K562 (cell line): ENCODE measurements at regions not wholly inside any gene's neighbourhood (a gene's known extent, or its start where the extent isn't known, plus 50 kb on each side); places are given as distances from the start of the nearest gene placed in this dataset.

ENCODE experiments used
- ATAC-seq: fragments of 200-7000 bp; cut with Tn5 transposase; 3 replicates; pipeline ENCODE4 v1.9.1; 2020; ENCODE audit warnings: moderate library complexity
- BruUV-seq: library from RNA; stranded (reverse); fragments of 400-500 nt; replicated peaks from 2 replicates; lab custom pipeline; 2021; lab: Mats Ljungman, UMichigan
- CTCF ChIA-PET: fragments of 300-600 bp; formaldehyde crosslinking; extraction: SDS; loops from one replicate; lab custom pipeline; 2021; ENCODE audit warnings: low intra/inter-chr PET ratio; lab: Yijun Ruan, JAX
- POLR2A ChIA-PET: fragments of 300-600, 350-650 bp; sonication (Branson Sonifier 250); formaldehyde crosslinking; extraction: SDS; loops from one replicate; lab custom pipeline; 2021; ENCODE audit warnings: antibody characterized with exemption, inconsistent platforms; lab: Yijun Ruan, JAX
- DNase-seq, 4 experiments: peaks; one replicate each; pipeline versions ENCODE4 v3.0.0 to v3.0.0-alpha.2; 2011 to 2018; ENCODE audit warnings: low spot score in 3 of 4, mixed read lengths in 3 of 4; ENCODE audit errors: extremely low read depth in 1 of 4
- FAIRE-seq: peaks from 2 replicates; lab custom pipeline; 2011; peaks lifted over from hg19 to GRCh38; lab: Jason Lieb, UNC
- H2AFZ ChIP-seq: 2 replicates; pipeline ENCODE4 v1.6.0; 2011; ENCODE audit warnings: low read depth, low read length, control low read depth, inconsistent platforms
- H3K27ac ChIP-seq: fragments of 200-600 bp; 3 replicates; pipeline ENCODE4 v1.8.0; 2011; ENCODE audit warnings: low read depth, mild to moderate bottlenecking, control low read depth, inconsistent platforms, low read length, moderate library complexity, mixed read lengths; ENCODE audit errors: extremely low read depth
- H3K27me3 ChIP-seq, 2 experiments: fragments of 300-600 bp in 1 of 2; 2 replicates in 1 of 2; 3 replicates in 1 of 2; pipeline versions ENCODE4 v1.6.0 to v1.8.0; 2011; ENCODE audit warnings: inconsistent platforms in 2 of 2, low read length in 2 of 2, mild to moderate bottlenecking in 1 of 2, mixed read lengths in 1 of 2, moderate library complexity in 1 of 2; ENCODE audit not compliant: control insufficient read depth in 2 of 2, insufficient read depth in 2 of 2
- H3K36me3 ChIP-seq: fragments of 300-600 bp; 3 replicates; pipeline ENCODE4 v1.8.0; 2011; ENCODE audit warnings: mild to moderate bottlenecking, low read length, inconsistent platforms; ENCODE audit not compliant: control insufficient read depth, insufficient read depth
- H3K4me1 ChIP-seq, 2 experiments: fragments of 200-600 bp in 1 of 2; replicated peaks in 1 of 2; 2 replicates in 1 of 2; 3 replicates in 1 of 2; pipeline versions ENCODE4 v1.5.1 to v1.8.0; 2011; ENCODE audit warnings: inconsistent platforms in 2 of 2, low read length in 2 of 2, mild to moderate bottlenecking in 1 of 2, mixed read lengths in 1 of 2, moderate library complexity in 1 of 2; ENCODE audit not compliant: control insufficient read depth in 2 of 2, insufficient read depth in 2 of 2
- H3K4me2 ChIP-seq: 2 replicates; pipeline ENCODE4 v1.6.1; 2011; ENCODE audit warnings: low read length, control low read depth, inconsistent platforms, mixed read lengths; ENCODE audit not compliant: insufficient read depth
- H3K4me3 ChIP-seq: fragments of 200-600 bp; sonication (generic), shearing (Covaris generic); 2 replicates; pipeline ENCODE4 v1.5.1; 2016; ENCODE audit warnings: control low read depth, inconsistent platforms
- H3K79me2 ChIP-seq: fragments of 200-600 bp; 3 replicates; pipeline ENCODE4 v1.8.0; 2011; ENCODE audit warnings: low read length, inconsistent platforms; ENCODE audit not compliant: control insufficient read depth, insufficient read depth
- H3K9ac ChIP-seq, 2 experiments: 2 replicates each; pipeline versions ENCODE4 v1.6.0 to v1.6.1; 2011; ENCODE audit warnings: low read depth in 2 of 2, low read length in 2 of 2, control low read depth in 1 of 2, inconsistent platforms in 1 of 2, mild to moderate bottlenecking in 1 of 2, mixed read lengths in 1 of 2; ENCODE audit not compliant: insufficient read depth in 1 of 2
- H3K9me1 ChIP-seq: one replicate; pipeline ENCODE4 v1.6.0; 2011; ENCODE audit warnings: inconsistent platforms, mild to moderate bottlenecking, low read length, moderate library complexity; ENCODE audit not compliant: control insufficient read depth, insufficient read depth
- H3K9me3 ChIP-seq: replicated peaks from 2 replicates; pipeline ENCODE4 v1.5.1; 2011; ENCODE audit warnings: low read depth, low read length, inconsistent platforms; ENCODE audit not compliant: control insufficient read depth, insufficient read depth
- H4K20me1 ChIP-seq: replicated peaks from 2 replicates; pipeline ENCODE4 v1.6.1; 2011; ENCODE audit warnings: low read length, inconsistent platforms, mixed read lengths; ENCODE audit not compliant: control insufficient read depth, insufficient read depth
- ARID2 ChIP-seq: fragments of 450-650 bp; IDR thresholded peaks from 2 replicates; pipeline ENCODE4 v1.6.1; 2017; ENCODE audit warnings: antibody characterized with exemption, mild to moderate bottlenecking
- ATF4 ChIP-seq: fragments of 450-650 bp; formaldehyde crosslinking; IDR thresholded peaks from 2 replicates; pipeline ENCODE4 v1.4.0; 2022; ENCODE audit warnings: mild to moderate bottlenecking, moderate library complexity
- HOXB6 ChIP-seq: fragments of 250-450 bp; sonication (Bioruptor Pico); IDR thresholded peaks from 2 replicates; pipeline ENCODE4 v1.5.1; 2022; ENCODE audit warnings: mild to moderate bottlenecking, borderline replicate concordance
- ZNF395 ChIP-seq: fragments of 200-800 bp; sonication (Bioruptor generic); IDR thresholded peaks from 2 replicates; pipeline ENCODE4 v1.6.1; 2017; ENCODE audit warnings: missing genetic modification characterization, missing compliant biosample characterization
- WGBS: fragments of 100-300 bp; shearing (Covaris generic); methylation state at CpG from one replicate; pipeline ENCODE4 v1.1.6; 2016; ENCODE audit warnings: low coverage, mixed read lengths; ENCODE audit not compliant: insufficient coverage; ENCODE audit errors: missing lambda C conversion rate; 5-methylcytosine and 5-hydroxymethylcytosine counted together
- in situ Hi-C: fragments of 300-500 bp; cut with MboI; formaldehyde crosslinking; loops from 4 replicates; pipeline ENCODE4 v1.15.0; 2018; ENCODE audit warnings: inconsistent platforms, mixed read lengths
- intact Hi-C: fragments of 100-400 bp; cut with micrococcal nuclease; formaldehyde crosslinking; loops from 2 replicates; pipeline ENCODE4 v1.14.2; 2022

GRCh38 chr19:29367791-29368222, 154.9 kb upstream of the UQCRFS1 start:
- TF ChIP-seq ZNF395 (CRISPR knock-in tag) (no peak), ATF4 (CRISPR knock-in tag) (no peak), ARID2 (no peak), HOXB6 (CRISPR knock-in tag) (no peak)
- H3K27ac ChIP-seq = no peak overlapping the region
- H2AFZ ChIP-seq = no peak overlapping the region
- H3K4me2 ChIP-seq = no peak overlapping the region
- POLR2A ChIA-PET = no interaction called here
- no peaks in the 10 kb centered on the region for H3K36me3 ChIP-seq
- no peaks in the 10 kb centered on the region for H3K9me3 ChIP-seq
- CTCF ChIA-PET = no interaction called here
- no peak overlapping the region for H3K9ac ChIP-seq
- BruUV-seq = no TSS peak
- no peak for ATAC-seq
- WGBS = 0% methylated on average over 7 of the region's 7 CpGs
- no peaks in the 10 kb centered on the region for H3K79me2 ChIP-seq
- no peaks in the 10 kb centered on the region for H3K9me1 ChIP-seq
- no peak overlapping the region for H3K4me3 ChIP-seq
- peaks cover 9 to 14% of the 10 kb centered on the region in 2 experiments; a peak in 4 of 5 replicates for H3K27me3 ChIP-seq
- no peaks in the 10 kb centered on the region; a peak in 1 of 5 replicates for H3K4me1 ChIP-seq
- in situ Hi-C loops = no loop called here
- FAIRE-seq = no peak
- peak in 1 of 4 experiments; percentile 2 for DNase-seq
- intact Hi-C loops = no loop called here
- no peaks in the 10 kb centered on the region for H4K20me1 ChIP-seq
